GM18873 (cell line): ENCODE measurements at regions not wholly inside any gene's neighbourhood (a gene's known extent, or its start where the extent isn't known, plus 50 kb on each side); places are given as distances from the start of the nearest gene placed in this dataset.

Experiments
- ATAC-seq: cut with Tn5 transposase; IDR thresholded peaks from one replicate; pipeline ENCODE4 v1.9.1; 2021; ENCODE audit warnings: mild to moderate bottlenecking, moderate library complexity, moderate number of reproducible peaks; ENCODE audit not compliant: unreplicated experiment, low FRiP score

GRCh38 chr2:37780387-37780676 is 108.9 kb upstream of the CDC42EP3 start:
- no peak for ATAC-seq

- no peak for ATAC-seq
These were observed 109.6 kb upstream of the CDC42EP3 start for GRCh38 chr2:37781028-37781427.

- ATAC-seq, result no peak
These were observed 110.8 kb upstream of the CDC42EP3 start for GRCh38 chr2:37782155-37782673.

GRCh38 chr2:37782721-37783371 is 111.4 kb upstream of the CDC42EP3 start:
- ATAC-seq, result no peak

GRCh38 chr2:37783545-37783944 is 112.1 kb upstream of the CDC42EP3 start:
- no peak for ATAC-seq

GRCh38 chr2:37784071-37784758 is 112.8 kb upstream of the CDC42EP3 start:
- ATAC-seq, result no peak

GRCh38 chr2:37784759-37785149 is 113.3 kb upstream of the CDC42EP3 start:
- ATAC-seq, result no peak

- ATAC-seq, result no peak
These were observed 114.8 kb upstream of the CDC42EP3 start for GRCh38 chr2:37786191-37786698.

GRCh38 chr2:37786854-37787253 is 115.4 kb upstream of the CDC42EP3 start:
- ATAC-seq, result no peak

- ATAC-seq, result no peak
These were observed 117.3 kb upstream of the CDC42EP3 start for GRCh38 chr2:37788602-37789209.

- no peak for ATAC-seq
These were observed 118.6 kb upstream of the CDC42EP3 start for GRCh38 chr2:37790019-37790418.

GRCh38 chr2:37790462-37790861 is 119.0 kb upstream of the CDC42EP3 start:
- no peak for ATAC-seq

GRCh38 chr2:37792366-37792765 is 120.9 kb upstream of the CDC42EP3 start:
- ATAC-seq, result no peak

- ATAC-seq, result no peak
These were observed 121.6 kb upstream of the CDC42EP3 start for GRCh38 chr2:37793004-37793403.

- ATAC-seq, result no peak
These were observed 123.3 kb upstream of the CDC42EP3 start for GRCh38 chr2:37794717-37795116.

GRCh38 chr2:37795456-37795855 is 124.0 kb upstream of the CDC42EP3 start:
- ATAC-seq, result no peak

- no peak for ATAC-seq
These were observed 124.5 kb upstream of the CDC42EP3 start for GRCh38 chr2:37795938-37796337.

GRCh38 chr2:37796481-37796880 is 125.0 kb upstream of the CDC42EP3 start:
- ATAC-seq, result no peak

GRCh38 chr2:37797081-37797480 is 125.6 kb upstream of the CDC42EP3 start:
- no peak for ATAC-seq

- ATAC-seq, result no peak
These were observed 126.6 kb upstream of the RMDN2 start for GRCh38 chr2:37798315-37799005.
